ENCODE measurements at regions not wholly inside any gene's neighbourhood (a gene's known extent, or its start where the extent isn't known, plus 50 kb on each side); places are given as distances from the start of the nearest gene placed in this dataset.

GRCh38 chr1:71264039-71264438 is 183.2 kb upstream of the ZRANB2 start:
- Histone ChIP-seq H3K4me3 (no peak overlapping the region), H3K27me3 (no peaks in the 10 kb centered on the region), H3K36me3 (no peaks in the 10 kb centered on the region), H3K9me3 (no peaks in the 10 kb centered on the region), H3K27ac (no peak overlapping the region), H3K4me1 (no peaks in the 10 kb centered on the region)
- TF ChIP-seq, protein P1, sequence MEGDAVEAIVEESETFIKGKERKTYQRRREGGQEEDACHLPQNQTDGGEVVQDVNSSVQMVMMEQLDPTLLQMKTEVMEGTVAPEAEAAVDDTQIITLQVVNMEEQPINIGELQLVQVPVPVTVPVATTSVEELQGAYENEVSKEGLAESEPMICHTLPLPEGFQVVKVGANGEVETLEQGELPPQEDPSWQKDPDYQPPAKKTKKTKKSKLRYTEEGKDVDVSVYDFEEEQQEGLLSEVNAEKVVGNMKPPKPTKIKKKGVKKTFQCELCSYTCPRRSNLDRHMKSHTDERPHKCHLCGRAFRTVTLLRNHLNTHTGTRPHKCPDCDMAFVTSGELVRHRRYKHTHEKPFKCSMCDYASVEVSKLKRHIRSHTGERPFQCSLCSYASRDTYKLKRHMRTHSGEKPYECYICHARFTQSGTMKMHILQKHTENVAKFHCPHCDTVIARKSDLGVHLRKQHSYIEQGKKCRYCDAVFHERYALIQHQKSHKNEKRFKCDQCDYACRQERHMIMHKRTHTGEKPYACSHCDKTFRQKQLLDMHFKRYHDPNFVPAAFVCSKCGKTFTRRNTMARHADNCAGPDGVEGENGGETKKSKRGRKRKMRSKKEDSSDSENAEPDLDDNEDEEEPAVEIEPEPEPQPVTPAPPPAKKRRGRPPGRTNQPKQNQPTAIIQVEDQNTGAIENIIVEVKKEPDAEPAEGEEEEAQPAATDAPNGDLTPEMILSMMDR (IDR thresholded peaks at IDR 0.05) = no peak
- no peak for DNase-seq
- intact Hi-C loops (cut with DNase I; ENCODE audit: low total_unique reads) = no loop called here

DNA sequence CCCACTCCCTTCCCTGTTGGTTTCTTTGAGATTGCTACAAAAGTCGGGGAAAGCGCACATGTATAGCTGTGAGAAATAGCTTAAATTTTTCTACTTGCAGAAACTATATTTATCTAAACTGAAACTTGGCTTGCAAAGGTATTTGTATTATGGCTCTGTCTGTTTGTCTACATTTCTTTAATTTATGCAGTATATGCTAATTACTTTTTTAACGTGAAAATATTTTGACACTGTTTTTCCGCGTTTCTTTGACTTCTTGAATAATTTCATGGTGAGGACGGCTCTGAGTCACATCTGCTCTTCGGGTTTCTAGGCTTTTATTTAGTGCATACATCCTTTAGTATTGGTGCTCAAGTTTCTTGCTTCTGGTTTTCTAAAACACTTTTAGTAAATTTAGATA is 182.1 kb upstream of the ZRANB2 start:
- Histone ChIP-seq H3K27ac (no peak overlapping the region), H3K4me3 (no peak overlapping the region), H3K4me1 (no peaks in the 10 kb centered on the region), H3K9me3 (no peaks in the 10 kb centered on the region), H3K36me3 (no peaks in the 10 kb centered on the region), H3K27me3 (no peaks in the 10 kb centered on the region)
- TF ChIP-seq, protein P1 (IDR thresholded peaks at IDR 0.05) = no peak
- no peak for DNase-seq
- intact Hi-C loops (cut with DNase I; ENCODE audit: low total_unique reads) = no loop called here

DNA sequence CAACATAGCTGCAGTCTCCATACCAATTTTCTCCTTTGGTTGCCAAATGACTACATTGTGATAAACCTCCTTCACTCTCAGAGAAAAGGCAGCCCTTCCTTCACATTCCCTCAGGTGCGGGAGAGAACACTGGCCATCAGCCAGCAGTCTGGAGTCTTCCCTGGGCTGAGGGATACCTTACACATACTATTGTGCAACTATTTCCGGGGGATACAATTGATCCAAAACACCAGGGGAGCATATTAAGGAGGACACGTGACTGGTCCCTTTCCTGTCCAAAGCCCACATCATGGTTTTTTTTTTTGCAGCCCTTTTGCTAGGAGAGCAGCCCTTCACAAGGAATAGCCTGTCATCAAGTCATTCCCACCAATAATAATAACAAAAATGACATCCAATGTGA is 172.1 kb upstream of the ZRANB2 start:
- TF ChIP-seq, protein P1 (IDR thresholded peaks at IDR 0.05) = no peak
- no peak overlapping the region for H3K27ac ChIP-seq
- no peaks in the 10 kb centered on the region for H3K4me1 ChIP-seq
- no peaks in the 10 kb centered on the region for H3K9me3 ChIP-seq
- no peak overlapping the region for H3K4me3 ChIP-seq
- intact Hi-C loops (cut with DNase I; ENCODE audit: low total_unique reads) = no loop called here
- no peak for DNase-seq
- H3K36me3 ChIP-seq = no peaks in the 10 kb centered on the region
- no peaks in the 10 kb centered on the region for H3K27me3 ChIP-seq

DNA sequence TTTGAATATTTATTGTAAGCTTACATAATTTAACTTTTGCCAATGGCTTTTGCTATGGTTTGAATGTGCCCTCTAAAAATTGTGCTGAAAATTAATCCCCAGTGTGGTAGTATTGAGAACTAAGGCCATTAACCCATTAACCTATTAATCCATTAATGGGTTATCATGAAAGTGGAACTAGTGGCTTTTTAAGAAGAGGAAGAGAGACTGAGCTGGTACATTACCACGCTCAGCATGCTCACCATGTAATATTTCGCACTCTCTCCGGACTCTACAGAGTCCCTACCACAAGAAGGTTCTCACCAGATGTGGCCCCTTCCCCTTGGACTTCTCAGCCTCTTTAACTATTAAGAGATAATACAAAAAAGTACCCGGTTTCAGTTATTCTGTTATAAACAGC is 164.4 kb upstream of the ZRANB2 start:
- H3K9me3 ChIP-seq = no peaks in the 10 kb centered on the region
- DNase-seq = no peak
- no peaks in the 10 kb centered on the region for H3K36me3 ChIP-seq
- H3K27ac ChIP-seq = no peak overlapping the region
- H3K4me1 ChIP-seq = no peaks in the 10 kb centered on the region
- TF ChIP-seq, protein P1 (IDR thresholded peaks at IDR 0.05) = no peak
- H3K27me3 ChIP-seq = no peaks in the 10 kb centered on the region
- intact Hi-C loops (cut with DNase I; ENCODE audit: low total_unique reads) = no loop called here
- no peak overlapping the region for H3K4me3 ChIP-seq

GRCh38 chr1:71242239-71242638 is 161.4 kb upstream of the ZRANB2 start:
- H3K4me1 ChIP-seq = no peaks in the 10 kb centered on the region
- H3K36me3 ChIP-seq = no peaks in the 10 kb centered on the region
- no peaks in the 10 kb centered on the region for H3K27me3 ChIP-seq
- H3K4me3 ChIP-seq = no peak overlapping the region
- no peak for DNase-seq
- intact Hi-C loops (cut with DNase I; ENCODE audit: low total_unique reads) = no loop called here
- TF ChIP-seq, protein P1 (IDR thresholded peaks at IDR 0.05) = no peak
- H3K9me3 ChIP-seq = no peaks in the 10 kb centered on the region
- H3K27ac ChIP-seq = no peak overlapping the region

DNA sequence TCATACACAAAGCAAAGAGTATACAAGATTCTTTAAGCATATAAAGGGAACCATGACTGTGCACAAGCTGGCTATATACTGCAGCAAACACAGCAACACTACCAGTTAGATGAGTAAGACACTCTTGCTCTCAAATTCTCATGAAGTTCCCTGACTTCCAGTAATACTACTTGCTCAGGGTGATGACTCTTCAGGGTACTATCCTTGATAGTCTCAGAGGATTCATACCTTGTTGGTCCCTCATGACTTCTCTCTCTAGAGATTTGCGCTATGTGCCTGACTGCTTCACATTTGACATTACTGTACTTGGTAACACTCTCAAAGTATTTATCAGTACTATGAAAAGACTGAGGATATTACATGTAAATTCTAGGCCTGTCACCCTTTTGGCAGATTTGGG is 159.8 kb upstream of the ZRANB2 start:
- DNase-seq = no peak
- no peaks in the 10 kb centered on the region for H3K27me3 ChIP-seq
- no peak overlapping the region for H3K4me3 ChIP-seq
- no peaks in the 10 kb centered on the region for H3K9me3 ChIP-seq
- H3K36me3 ChIP-seq = no peaks in the 10 kb centered on the region
- no peak overlapping the region for H3K27ac ChIP-seq
- TF ChIP-seq, protein P1 (IDR thresholded peaks at IDR 0.05) = no peak
- intact Hi-C loops (cut with DNase I; ENCODE audit: low total_unique reads) = no loop called here
- H3K4me1 ChIP-seq = no peaks in the 10 kb centered on the region
